Astrocyte (in vitro differentiated cells and primary cell): ENCODE measurements at regions not wholly inside any gene's neighbourhood (a gene's known extent, or its start where the extent isn't known, plus 50 kb on each side); places are given as distances from the start of the nearest gene placed in this dataset.

Source experiments
- CTCF ChIP-seq: IDR thresholded peaks from 2 replicates; pipeline ENCODE4 v1.5.1; 2011; ENCODE audit warnings: low read depth, mild to moderate bottlenecking, inconsistent platforms, low read length, moderate library complexity; ENCODE audit not compliant: insufficient read depth
- EZH2 ChIP-seq: IDR thresholded peaks from 2 replicates; pipeline ENCODE4 v1.6.1; 2012; ENCODE audit warnings: mild to moderate bottlenecking, low read length, inconsistent platforms; ENCODE audit not compliant: insufficient read depth

GRCh38 chr3:29169451-29169850 lies 111.4 kb upstream of the RBMS3 start:
- TF ChIP-seq EZH2 = no peak
- TF ChIP-seq CTCF = no peak
